ENCODE measurements at regions not wholly inside any gene's neighbourhood (a gene's known extent, or its start where the extent isn't known, plus 50 kb on each side); places are given as distances from the start of the nearest gene placed in this dataset.

GRCh38 chr1:88036345-88037014, 647.6 kb upstream of the PKN2 start:
- DNase-seq = no peak

- no peak for DNase-seq
Measured at GRCh38 chr1:88039240-88039639, 644.8 kb upstream of the PKN2 start.

GRCh38 chr1:88043834-88044233, 640.2 kb upstream of the PKN2 start:
- DNase-seq = no peak

GRCh38 chr1:88052167-88052566, 631.9 kb upstream of the PKN2 start:
- DNase-seq = no peak

GRCh38 chr1:88053065-88053464, 631.0 kb upstream of the PKN2 start:
- DNase-seq = no peak

GRCh38 chr1:88056881-88057280, 627.2 kb upstream of the PKN2 start:
- no peak for DNase-seq

GRCh38 chr1:88058205-88058604, 625.9 kb upstream of the PKN2 start:
- no peak for DNase-seq

- DNase-seq = no peak
Measured at GRCh38 chr1:88060112-88060673, 623.9 kb upstream of the PKN2 start.

GRCh38 chr1:88060750-88061491, 623.2 kb upstream of the PKN2 start:
- DNase-seq = no peak

GRCh38 chr1:88061492-88062177, 622.4 kb upstream of the PKN2 start:
- DNase-seq = no peak

GRCh38 chr1:88062650-88063153, 621.4 kb upstream of the PKN2 start:
- DNase-seq = no peak

GRCh38 chr1:88063605-88064004, 620.5 kb upstream of the PKN2 start:
- no peak for DNase-seq

GRCh38 chr1:88068407-88068960, 615.6 kb upstream of the PKN2 start:
- DNase-seq = no peak

- DNase-seq = no peak
Measured at GRCh38 chr1:88070956-88071355, 613.1 kb upstream of the PKN2 start.

GRCh38 chr1:88074661-88075060, 609.4 kb upstream of the PKN2 start:
- DNase-seq = no peak

GRCh38 chr1:88075813-88076212, 608.3 kb upstream of the PKN2 start:
- no peak for DNase-seq

- no peak for DNase-seq
Measured at GRCh38 chr1:88079036-88079435, 605.0 kb upstream of the PKN2 start.

- DNase-seq = no peak
Measured at GRCh38 chr1:88080875-88081274, 603.2 kb upstream of the PKN2 start.

- no peak for DNase-seq
Measured at GRCh38 chr1:88088481-88088880, 595.6 kb upstream of the PKN2 start.

- DNase-seq = no peak
Measured at GRCh38 chr1:88089961-88090360, 594.1 kb upstream of the PKN2 start.

- DNase-seq = no peak
Measured at GRCh38 chr1:88098881-88099280, 585.2 kb upstream of the PKN2 start.

- no peak for DNase-seq
Measured at GRCh38 chr1:88101041-88101440, 583.0 kb upstream of the PKN2 start.

GRCh38 chr1:88104236-88104635, 579.8 kb upstream of the PKN2 start:
- DNase-seq = no peak
